ENCODE measurements at regions not wholly inside any gene's neighbourhood (a gene's known extent, or its start where the extent isn't known, plus 50 kb on each side); places are given as distances from the start of the nearest gene placed in this dataset.

GRCh38 chr21:36539434-36540150 is 59.7 kb upstream of the CLDN14 start:
- no peak overlapping the region for H2AFZ ChIP-seq (ENCODE audit: low read depth, low read length, poor library complexity, severe bottlenecking)
- no TSS peak for BruUV-seq (replicated peaks)

More at GRCh38 chr21:36539434-36540150, 59.7 kb upstream of the CLDN14 start:
- Histone ChIP-seq H3K4me3 (replicated peaks in 1 of 2; ENCODE audit: low read depth in 1 of 2, low read length in 2 of 2) (no peak overlapping the region), H3K27ac (ENCODE audit: low read depth, low read length) (no peak overlapping the region), H3K79me2 (ENCODE audit: insufficient read depth, low read length) (no peaks in the 10 kb centered on the region), H3K9ac (ENCODE audit: low read length) (no peak overlapping the region), H3K9me2 (ENCODE audit: insufficient read depth) (no peaks in the 10 kb centered on the region), H3K4me2 (ENCODE audit: low read length) (no peak overlapping the region), H3K27me3 (ENCODE audit: insufficient read depth, low read length) (peaks cover 25% of the 10 kb centered on the region), H4K20me1 (ENCODE audit: insufficient read depth) (no peaks in the 10 kb centered on the region), H3K9me3 (ENCODE audit: control insufficient read depth in 1 of 2, insufficient read depth in 1 of 2, low read depth in 1 of 2, low read length in 2 of 2) (no peaks in the 10 kb centered on the region), H3K36me3 (ENCODE audit: control insufficient read depth in 1 of 2, insufficient read depth in 2 of 2, low read length in 2 of 2) (no peaks in the 10 kb centered on the region), H3K4me1 (ENCODE audit: control insufficient read depth in 1 of 2, insufficient read depth in 2 of 2, low read length in 2 of 2) (no peaks in the 10 kb centered on the region)
- no peak for DNase-seq (ENCODE audit: low read depth, low spot score)
- POLR2A ChIA-PET, result no interaction called here
- ATAC-seq, result no peak
- TF ChIP-seq EZH2 (IDR thresholded peaks at IDR 0.05) (no peak), ATF3 (IDR thresholded peaks at IDR 0.05) (no peak), SRF (IDR thresholded peaks at IDR 0.05; ENCODE audit: low read depth) (no peak), MAX (IDR thresholded peaks at IDR 0.05) (no peak), ZFX (IDR thresholded peaks at IDR 0.05) (no peak), REST (IDR thresholded peaks at IDR 0.05; ENCODE audit: low read depth) (no peak), JUND (IDR thresholded peaks at IDR 0.05) (no peak), EZH2phosphoT487 (IDR thresholded peaks at IDR 0.05; ENCODE audit: borderline replicate concordance) (no peak), POLR2A (IDR thresholded peaks at IDR 0.05; ENCODE audit: borderline replicate concordance, extremely low read depth, insufficient read depth, insufficient read length) (no peak), CTCF (IDR thresholded peaks at IDR 0.05 in 2 of 3, conservative IDR thresholded peaks at IDR 0.05 in 1 of 3; ENCODE audit: borderline replicate concordance in 1 of 3, insufficient read depth in 1 of 3, low read depth in 2 of 3, low read length in 2 of 3) (no peak), RAD21 (IDR thresholded peaks at IDR 0.05; ENCODE audit: low read depth) (no peak), SIN3A (IDR thresholded peaks at IDR 0.05; ENCODE audit: low read depth) (no peak), YY1 (IDR thresholded peaks at IDR 0.05; ENCODE audit: extremely low read depth, insufficient replicate concordance, low read depth, low read length) (no peak), CBX3 (IDR thresholded peaks at IDR 0.05; ENCODE audit: low read depth) (no peak), ELF1 (IDR thresholded peaks at IDR 0.05; ENCODE audit: borderline replicate concordance, low read depth) (no peak), EGR1 (IDR thresholded peaks at IDR 0.05; ENCODE audit: low read depth) (no peak), FOSL1 (IDR thresholded peaks at IDR 0.05; ENCODE audit: low read depth) (no peak), CEBPB (IDR thresholded peaks at IDR 0.05; ENCODE audit: low read depth) (no peak)
- CTCF ChIA-PET, result no interaction called here
- intact Hi-C loops (cut with micrococcal nuclease), result no loop called here
- RAD21 ChIA-PET (ENCODE audit: low non-redundant PET in 1 of 2, low total read pairs in 2 of 2, uncharacterized antibody in 2 of 2, unreplicated experiment in 2 of 2), result no interaction called here
